ENCODE measurements at regions not wholly inside any gene's neighbourhood (a gene's known extent, or its start where the extent isn't known, plus 50 kb on each side); places are given as distances from the start of the nearest gene placed in this dataset.

DNA sequence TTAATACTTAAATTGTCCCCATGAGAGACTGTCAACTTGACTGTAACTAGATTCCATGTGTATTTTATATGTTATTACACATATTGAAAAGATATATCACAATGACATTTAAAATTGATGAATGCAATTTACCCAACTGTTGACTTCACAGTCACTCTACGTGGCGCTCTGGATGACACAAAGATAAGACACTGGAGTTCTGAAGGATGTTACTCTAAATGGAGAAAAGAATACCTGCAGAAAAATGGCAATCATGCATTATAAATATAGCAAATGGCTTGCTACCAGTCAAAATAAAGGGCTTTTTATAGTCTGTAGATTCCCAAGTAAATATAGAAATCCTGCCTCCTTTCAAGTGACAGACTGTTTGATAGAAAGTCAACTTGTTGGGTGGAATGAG, 143.6 kb upstream of the KLF6 start:
- TF ChIP-seq, protein P1, sequence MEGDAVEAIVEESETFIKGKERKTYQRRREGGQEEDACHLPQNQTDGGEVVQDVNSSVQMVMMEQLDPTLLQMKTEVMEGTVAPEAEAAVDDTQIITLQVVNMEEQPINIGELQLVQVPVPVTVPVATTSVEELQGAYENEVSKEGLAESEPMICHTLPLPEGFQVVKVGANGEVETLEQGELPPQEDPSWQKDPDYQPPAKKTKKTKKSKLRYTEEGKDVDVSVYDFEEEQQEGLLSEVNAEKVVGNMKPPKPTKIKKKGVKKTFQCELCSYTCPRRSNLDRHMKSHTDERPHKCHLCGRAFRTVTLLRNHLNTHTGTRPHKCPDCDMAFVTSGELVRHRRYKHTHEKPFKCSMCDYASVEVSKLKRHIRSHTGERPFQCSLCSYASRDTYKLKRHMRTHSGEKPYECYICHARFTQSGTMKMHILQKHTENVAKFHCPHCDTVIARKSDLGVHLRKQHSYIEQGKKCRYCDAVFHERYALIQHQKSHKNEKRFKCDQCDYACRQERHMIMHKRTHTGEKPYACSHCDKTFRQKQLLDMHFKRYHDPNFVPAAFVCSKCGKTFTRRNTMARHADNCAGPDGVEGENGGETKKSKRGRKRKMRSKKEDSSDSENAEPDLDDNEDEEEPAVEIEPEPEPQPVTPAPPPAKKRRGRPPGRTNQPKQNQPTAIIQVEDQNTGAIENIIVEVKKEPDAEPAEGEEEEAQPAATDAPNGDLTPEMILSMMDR (IDR thresholded peaks at IDR 0.05; ENCODE audit: low read depth, low read length), result no peak
- TF ChIP-seq POLR2A (IDR thresholded peaks at IDR 0.05; ENCODE audit: extremely low read depth, insufficient read length), result no peak
- TF ChIP-seq, protein P2, sequence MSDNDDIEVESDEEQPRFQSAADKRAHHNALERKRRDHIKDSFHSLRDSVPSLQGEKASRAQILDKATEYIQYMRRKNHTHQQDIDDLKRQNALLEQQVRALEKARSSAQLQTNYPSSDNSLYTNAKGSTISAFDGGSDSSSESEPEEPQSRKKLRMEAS (IDR thresholded peaks at IDR 0.05; ENCODE audit: low read depth, low read length), result no peak
- TF ChIP-seq MYC (IDR thresholded peaks at IDR 0.05; ENCODE audit: low read depth, low read length), result no peak

Data from NB4 (cell line).